VCaP (cell line): ENCODE measurements at regions not wholly inside any gene's neighbourhood (a gene's known extent, or its start where the extent isn't known, plus 50 kb on each side); places are given as distances from the start of the nearest gene placed in this dataset.

ENCODE experiments used
- H3K27ac ChIP-seq: fragments of 450-650 bp; 2 replicates; pipeline ENCODE4 v1.5.1; 2017
- TF ChIP-seq, protein P1 (sequence below): fragments of 450-650 bp; conservative IDR thresholded peaks from 2 replicates; pipeline ENCODE4 v1.5.1; 2017; ENCODE audit warnings: mild to moderate bottlenecking, moderate library complexity

GRCh38 chr12:118841588-118841987 lies 139.8 kb upstream of the SRRM4 start:
- H3K27ac ChIP-seq, result no peak overlapping the region
- TF ChIP-seq, protein P1, sequence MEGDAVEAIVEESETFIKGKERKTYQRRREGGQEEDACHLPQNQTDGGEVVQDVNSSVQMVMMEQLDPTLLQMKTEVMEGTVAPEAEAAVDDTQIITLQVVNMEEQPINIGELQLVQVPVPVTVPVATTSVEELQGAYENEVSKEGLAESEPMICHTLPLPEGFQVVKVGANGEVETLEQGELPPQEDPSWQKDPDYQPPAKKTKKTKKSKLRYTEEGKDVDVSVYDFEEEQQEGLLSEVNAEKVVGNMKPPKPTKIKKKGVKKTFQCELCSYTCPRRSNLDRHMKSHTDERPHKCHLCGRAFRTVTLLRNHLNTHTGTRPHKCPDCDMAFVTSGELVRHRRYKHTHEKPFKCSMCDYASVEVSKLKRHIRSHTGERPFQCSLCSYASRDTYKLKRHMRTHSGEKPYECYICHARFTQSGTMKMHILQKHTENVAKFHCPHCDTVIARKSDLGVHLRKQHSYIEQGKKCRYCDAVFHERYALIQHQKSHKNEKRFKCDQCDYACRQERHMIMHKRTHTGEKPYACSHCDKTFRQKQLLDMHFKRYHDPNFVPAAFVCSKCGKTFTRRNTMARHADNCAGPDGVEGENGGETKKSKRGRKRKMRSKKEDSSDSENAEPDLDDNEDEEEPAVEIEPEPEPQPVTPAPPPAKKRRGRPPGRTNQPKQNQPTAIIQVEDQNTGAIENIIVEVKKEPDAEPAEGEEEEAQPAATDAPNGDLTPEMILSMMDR, result no peak

DNA sequence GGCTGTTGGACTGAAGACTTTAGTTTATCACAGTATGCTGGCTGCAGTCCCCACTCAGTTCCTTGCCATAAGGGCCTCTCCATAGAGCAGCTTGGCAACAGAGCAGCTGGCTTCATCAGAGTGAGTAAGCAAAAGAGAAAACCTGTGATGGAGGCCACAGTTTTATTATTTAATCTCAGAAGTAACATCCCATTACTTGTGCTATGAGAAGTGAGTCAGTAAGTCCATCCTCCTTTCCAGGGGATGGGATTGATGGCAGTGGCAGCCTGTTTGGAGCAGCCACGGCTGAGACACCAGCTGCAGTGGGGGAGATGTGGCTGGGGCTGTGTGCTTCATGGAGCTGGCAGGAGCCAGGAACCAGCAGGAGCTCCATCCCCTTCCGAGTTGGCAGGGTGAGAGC lies 138.5 kb upstream of the SRRM4 start:
- TF ChIP-seq, protein P1, result no peak

DNA sequence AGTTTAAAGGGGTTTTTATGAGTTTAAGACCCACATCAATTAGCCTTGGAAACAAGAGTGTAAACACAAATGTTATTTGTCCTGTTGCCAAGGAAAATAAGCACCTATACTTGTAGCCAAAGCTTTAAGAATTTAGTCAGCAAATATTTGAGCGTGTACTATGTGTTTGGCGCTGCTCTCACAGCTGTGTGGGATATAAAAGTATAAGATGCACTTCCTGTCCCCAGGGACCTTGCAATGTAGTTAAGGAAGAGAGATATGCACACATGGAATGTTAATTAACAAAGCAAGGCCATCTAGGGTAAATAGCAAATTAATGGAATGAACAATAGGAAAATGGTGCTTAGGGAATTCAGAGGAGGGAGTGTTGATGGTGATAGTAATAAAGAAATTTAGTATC lies 134.9 kb upstream of the SRRM4 start:
- TF ChIP-seq, protein P1, result no peak
- peak overlapping the region; percentile 9; the same call in 1 of the 2 replicates for H3K27ac ChIP-seq

More for the DNA sequence above, 138.5 kb upstream of the SRRM4 start:
- H3K27ac ChIP-seq, result no peak overlapping the region

GRCh38 chr12:118850244-118850825 lies 131.0 kb upstream of the SRRM4 start:
- no peak overlapping the region for H3K27ac ChIP-seq
- TF ChIP-seq, protein P1, result peak; percentile 76

DNA sequence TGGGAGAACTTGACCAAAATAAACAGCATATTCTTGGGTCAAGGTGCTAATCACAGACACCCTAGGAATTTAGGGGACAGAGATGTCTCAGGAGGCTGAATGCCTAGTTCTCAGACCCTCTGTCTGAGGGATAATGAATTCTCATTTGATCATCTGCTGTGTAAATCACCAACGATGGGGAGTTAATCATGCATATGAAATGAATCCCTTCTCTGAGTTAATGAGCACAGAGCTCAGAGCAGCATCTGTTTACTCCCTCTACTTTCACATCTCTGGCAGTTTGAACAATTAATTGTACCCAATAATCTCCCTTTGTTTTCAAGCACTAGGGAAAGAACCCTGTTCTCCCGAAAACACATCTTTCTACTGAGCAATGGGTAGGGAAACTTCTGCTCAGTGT lies 129.4 kb upstream of the SRRM4 start:
- no peak overlapping the region for H3K27ac ChIP-seq
- TF ChIP-seq, protein P1, result no peak

DNA sequence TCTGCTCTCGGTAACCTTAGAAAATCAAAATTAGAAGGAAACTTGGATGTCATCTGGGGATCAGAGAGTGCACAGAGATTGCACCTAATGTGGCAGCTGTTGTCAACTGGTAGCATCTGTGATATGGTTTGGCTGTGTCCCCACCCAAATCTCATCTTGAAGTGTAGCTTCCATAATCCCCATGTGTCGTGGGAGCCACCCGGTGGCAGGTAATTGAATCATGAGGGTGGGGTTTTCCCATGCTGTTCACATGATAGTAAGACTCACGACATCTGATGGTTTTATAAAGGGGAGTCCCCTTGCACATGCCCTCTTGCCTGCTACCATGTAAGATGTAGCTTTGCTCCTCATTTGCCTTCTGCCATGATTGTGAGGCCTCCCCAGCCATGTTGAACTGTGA lies 127.7 kb upstream of the SRRM4 start:
- TF ChIP-seq, protein P1, result peak; percentile 70
- H3K27ac ChIP-seq, result no peak overlapping the region

DNA sequence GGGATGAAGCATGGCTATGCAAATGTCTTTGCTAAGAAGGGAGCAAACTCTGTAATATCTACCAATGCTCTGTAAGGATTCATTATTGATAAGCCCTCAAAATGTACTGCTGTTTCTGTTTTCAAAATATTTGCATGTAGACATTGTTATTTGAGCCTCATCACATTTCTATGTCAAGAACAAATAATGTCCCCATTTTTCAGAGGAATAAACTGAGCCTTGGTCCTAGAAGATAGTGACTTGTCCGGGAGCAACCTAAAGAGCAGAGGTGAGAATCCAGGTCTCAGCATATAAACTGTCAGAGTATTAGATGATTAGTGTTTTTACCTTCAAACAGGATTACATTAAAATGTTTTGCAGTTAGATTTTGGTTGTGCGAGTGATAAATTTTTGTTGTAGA lies 125.5 kb upstream of the SRRM4 start:
- no peak overlapping the region for H3K27ac ChIP-seq

More for the DNA sequence above, 125.5 kb upstream of the SRRM4 start:
- TF ChIP-seq, protein P1, result no peak
